Hepatocyte (in vitro differentiated cells): ENCODE measurements at regions not wholly inside any gene's neighbourhood (a gene's known extent, or its start where the extent isn't known, plus 50 kb on each side); places are given as distances from the start of the nearest gene placed in this dataset.

Experiments used
- DNase-seq: peaks from one replicate; pipeline ENCODE4 v3.0.0-alpha.2; 2016; ENCODE audit warnings: low spot score
- H2AFZ ChIP-seq: fragments of 200-600 bp; sonication (generic); 2 replicates; pipeline ENCODE4 v1.6.0; 2016; ENCODE audit warnings: antibody characterized with exemption, mild to moderate bottlenecking
- H3K27ac ChIP-seq: fragments of 200-600 bp; sonication (generic); 2 replicates; pipeline ENCODE4 v1.5.1; 2016; ENCODE audit warnings: mild to moderate bottlenecking
- H3K27me3 ChIP-seq: fragments of 200-600 bp; sonication (generic); 2 replicates; pipeline ENCODE4 v1.6.1; 2016
- H3K36me3 ChIP-seq: fragments of 200-600 bp; sonication (generic); replicated peaks from 2 replicates; pipeline ENCODE4 v1.5.1; 2016; ENCODE audit warnings: low read depth; ENCODE audit not compliant: insufficient read depth
- H3K4me1 ChIP-seq: fragments of 200-600 bp; sonication (generic); 2 replicates; pipeline ENCODE4 v1.5.1; 2016; ENCODE audit warnings: mild to moderate bottlenecking, moderate library complexity; ENCODE audit not compliant: insufficient read depth
- H3K4me2 ChIP-seq: fragments of 200-600 bp; sonication (generic); 2 replicates; pipeline ENCODE4 v1.6.0; 2016
- H3K4me3 ChIP-seq: fragments of 200-600 bp; sonication (generic); 2 replicates; pipeline ENCODE4 v1.5.1; 2016; ENCODE audit warnings: mild to moderate bottlenecking
- H3K79me2 ChIP-seq: fragments of 200-600 bp; sonication (generic); 2 replicates; pipeline ENCODE4 v1.6.0; 2017; ENCODE audit warnings: mild to moderate bottlenecking
- H3K9me2 ChIP-seq: fragments of 200-600 bp; sonication (generic); replicated peaks from 2 replicates; pipeline ENCODE4 v1.6.0; 2017; ENCODE audit warnings: mild to moderate bottlenecking; ENCODE audit not compliant: insufficient read depth
- H3K9me3 ChIP-seq: fragments of 200-600 bp; sonication (generic); 2 replicates; pipeline ENCODE4 v1.5.1; 2016; ENCODE audit warnings: low read depth, mild to moderate bottlenecking
- H4K20me1 ChIP-seq: fragments of 200-600 bp; sonication (generic); 2 replicates; pipeline ENCODE4 v1.6.0; 2016; ENCODE audit warnings: mild to moderate bottlenecking; ENCODE audit not compliant: insufficient read depth, poor library complexity, severe bottlenecking
- EZH2 ChIP-seq: fragments of 200-600 bp; sonication (generic); IDR thresholded peaks from 2 replicates; pipeline ENCODE4 v1.6.1; 2016; ENCODE audit warnings: antibody characterized with exemption, mild to moderate bottlenecking, borderline replicate concordance
- EZH2phosphoT487 ChIP-seq: fragments of 200-600 bp; sonication (generic); IDR thresholded peaks from one replicate; pipeline ENCODE4 v1.6.1; 2018; ENCODE audit warnings: antibody characterized with exemption, mild to moderate bottlenecking, low read depth, moderate library complexity; ENCODE audit not compliant: unreplicated experiment, severe bottlenecking
- WGBS: methylation state at CpG from one replicate; pipeline ENCODE4 v1.1.6; 2016; ENCODE audit warnings: low lambda C conversion rate; ENCODE audit errors: missing lambda C conversion rate; 5-methylcytosine and 5-hydroxymethylcytosine counted together
- TF ChIP-seq, protein P1 (sequence below): fragments of 200-600 bp; sonication (generic); IDR thresholded peaks from 2 replicates; pipeline ENCODE4 v1.5.1; 2016; ENCODE audit warnings: antibody characterized with exemption, mild to moderate bottlenecking; ENCODE audit not compliant: poor library complexity

GRCh38 chr4:18980516-18981233, 959.1 kb upstream of the LCORL start:
- Histone ChIP-seq H3K27ac (no peak overlapping the region), H4K20me1 (no peaks in the 10 kb centered on the region), H3K9me3 (no peaks in the 10 kb centered on the region), H3K9me2 (no peaks in the 10 kb centered on the region), H3K4me1 (no peaks in the 10 kb centered on the region), H3K27me3 (no peaks in the 10 kb centered on the region), H3K4me3 (no peak overlapping the region), H3K36me3 (no peaks in the 10 kb centered on the region), H3K79me2 (no peaks in the 10 kb centered on the region), H3K4me2 (no peak overlapping the region), H2AFZ (no peak overlapping the region)
- DNase-seq: no peak
- WGBS: 94% methylated on average over 7 of the region's 7 CpGs
- TF ChIP-seq EZH2 (no peak), EZH2phosphoT487 (no peak)
- TF ChIP-seq, protein P1, sequence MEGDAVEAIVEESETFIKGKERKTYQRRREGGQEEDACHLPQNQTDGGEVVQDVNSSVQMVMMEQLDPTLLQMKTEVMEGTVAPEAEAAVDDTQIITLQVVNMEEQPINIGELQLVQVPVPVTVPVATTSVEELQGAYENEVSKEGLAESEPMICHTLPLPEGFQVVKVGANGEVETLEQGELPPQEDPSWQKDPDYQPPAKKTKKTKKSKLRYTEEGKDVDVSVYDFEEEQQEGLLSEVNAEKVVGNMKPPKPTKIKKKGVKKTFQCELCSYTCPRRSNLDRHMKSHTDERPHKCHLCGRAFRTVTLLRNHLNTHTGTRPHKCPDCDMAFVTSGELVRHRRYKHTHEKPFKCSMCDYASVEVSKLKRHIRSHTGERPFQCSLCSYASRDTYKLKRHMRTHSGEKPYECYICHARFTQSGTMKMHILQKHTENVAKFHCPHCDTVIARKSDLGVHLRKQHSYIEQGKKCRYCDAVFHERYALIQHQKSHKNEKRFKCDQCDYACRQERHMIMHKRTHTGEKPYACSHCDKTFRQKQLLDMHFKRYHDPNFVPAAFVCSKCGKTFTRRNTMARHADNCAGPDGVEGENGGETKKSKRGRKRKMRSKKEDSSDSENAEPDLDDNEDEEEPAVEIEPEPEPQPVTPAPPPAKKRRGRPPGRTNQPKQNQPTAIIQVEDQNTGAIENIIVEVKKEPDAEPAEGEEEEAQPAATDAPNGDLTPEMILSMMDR: no peak

DNA sequence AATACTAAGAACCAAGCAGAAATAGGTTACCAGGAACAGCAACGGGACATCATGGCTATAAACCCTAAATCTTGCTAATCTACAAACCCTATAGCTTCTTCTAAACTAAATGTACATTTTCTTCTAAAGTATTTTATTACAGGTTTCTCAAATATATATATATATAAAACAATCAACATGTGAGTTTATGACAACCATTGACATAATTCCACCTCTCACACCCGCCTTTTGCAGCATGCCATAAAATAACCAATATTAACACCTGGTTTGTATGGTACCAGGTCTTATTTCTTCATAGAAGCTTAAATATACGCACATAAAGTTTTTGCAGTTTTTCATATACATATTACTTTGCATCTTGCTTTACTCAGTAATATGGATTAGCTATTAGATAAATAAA, 955.3 kb upstream of the LCORL start:
- Histone ChIP-seq H3K4me2 (no peak overlapping the region), H3K4me3 (no peak overlapping the region), H3K9me3 (no peaks in the 10 kb centered on the region), H3K36me3 (no peaks in the 10 kb centered on the region), H3K27ac (no peak overlapping the region), H3K9me2 (no peaks in the 10 kb centered on the region), H3K4me1 (no peaks in the 10 kb centered on the region), H3K27me3 (no peaks in the 10 kb centered on the region), H2AFZ (no peak overlapping the region), H3K79me2 (no peaks in the 10 kb centered on the region), H4K20me1 (no peaks in the 10 kb centered on the region)
- no peak for DNase-seq
- TF ChIP-seq EZH2phosphoT487: no peak
- TF ChIP-seq EZH2: no peak
- TF ChIP-seq, protein P1: no peak
- 80% methylated on average over 3 of the region's 3 CpGs for WGBS

DNA sequence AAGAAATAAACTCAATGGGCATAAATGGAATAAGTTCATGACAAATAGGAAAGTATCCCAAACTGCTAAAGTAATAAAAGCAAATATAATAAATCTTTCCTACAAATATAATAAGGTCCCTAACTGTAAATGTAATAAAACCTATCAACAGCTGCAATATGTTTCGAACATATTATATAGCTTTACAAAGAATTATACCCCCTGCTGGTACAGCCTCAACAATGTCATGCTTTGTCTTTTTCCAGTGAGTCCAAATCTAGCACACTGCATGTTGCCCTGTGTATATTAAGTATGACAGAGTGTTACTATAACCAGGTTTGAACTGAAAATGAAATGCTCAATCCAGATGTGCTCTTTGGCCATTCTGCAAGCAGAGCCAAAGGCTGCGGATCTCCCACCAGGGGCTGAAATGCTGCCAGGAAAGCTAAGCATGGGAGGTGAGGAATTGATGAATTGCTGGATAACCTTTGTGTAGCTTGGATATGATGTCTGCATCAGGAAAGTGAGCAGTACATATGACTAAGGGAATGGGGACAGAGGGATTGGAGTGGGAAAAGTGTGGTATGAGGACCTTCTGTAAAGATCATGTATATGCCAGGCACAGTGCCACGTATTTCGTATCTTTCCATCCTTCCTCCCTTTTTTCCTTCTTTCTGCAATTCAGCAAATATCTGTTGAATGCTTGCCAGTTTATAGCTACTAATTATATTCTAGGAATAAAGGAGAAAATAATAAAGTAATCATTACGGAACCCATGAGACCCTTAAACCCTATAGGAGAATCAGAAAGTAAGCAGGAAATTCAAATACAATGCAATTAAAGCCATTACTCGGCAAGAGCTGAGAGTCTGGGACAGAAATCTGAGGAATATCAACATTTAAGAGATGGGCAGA, 954.6 kb upstream of the LCORL start:
- Histone ChIP-seq H2AFZ (no peak overlapping the region), H4K20me1 (no peaks in the 10 kb centered on the region), H3K9me2 (no peaks in the 10 kb centered on the region), H3K9me3 (no peaks in the 10 kb centered on the region), H3K4me2 (no peak overlapping the region), H3K79me2 (no peaks in the 10 kb centered on the region), H3K27ac (no peak overlapping the region), H3K4me1 (no peaks in the 10 kb centered on the region), H3K36me3 (no peaks in the 10 kb centered on the region), H3K27me3 (no peaks in the 10 kb centered on the region), H3K4me3 (no peak overlapping the region)
- TF ChIP-seq EZH2phosphoT487 (no peak), EZH2 (no peak)
- TF ChIP-seq, protein P1: no peak
- no peak for DNase-seq
- WGBS: 89% methylated on average over 6 of the region's 6 CpGs
